ENCODE measurements at regions not wholly inside any gene's neighbourhood (a gene's known extent, or its start where the extent isn't known, plus 50 kb on each side); places are given as distances from the start of the nearest gene placed in this dataset.
"Not testable (repeated sequence)": the region's sequence is repeated elsewhere in the genome, so short reads cannot be mapped to it uniquely, and the experiment has no call there.

GRCh38 chr5:110851357-110851756, 112.5 kb downstream of the SLC25A46 start:
- Mint-ChIP-seq H3K27me3 (peaks cover 7% of the 10 kb centered on the region), H3K27ac (no peak overlapping the region), H3K4me1 (no peaks in the 10 kb centered on the region), H3K36me3 (ENCODE audit: low read depth) (no peaks in the 10 kb centered on the region), H3K9me3 (peaks cover 10% of the 10 kb centered on the region), H3K4me3 (no peak overlapping the region)
- ATAC-seq (no peak), DNase-seq (no peak)

DNA sequence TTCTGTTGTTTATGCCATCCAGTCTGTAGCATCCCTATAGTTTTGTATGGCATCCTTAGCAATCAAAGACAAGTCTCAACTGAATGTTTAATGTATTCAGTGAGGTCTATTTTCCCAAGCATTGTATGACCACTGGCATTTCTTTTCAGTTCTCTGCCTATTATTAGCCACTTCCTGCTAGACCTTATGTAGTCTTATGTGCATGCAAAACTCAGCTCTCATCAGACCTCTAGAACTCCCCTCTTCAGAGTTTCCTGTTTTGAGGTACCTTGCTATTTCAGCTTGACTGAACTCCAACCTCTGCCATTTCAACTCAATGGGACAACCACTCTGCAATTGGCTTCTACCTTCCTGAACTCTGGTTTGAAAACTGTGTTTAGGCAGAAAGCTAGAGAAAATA, 113.2 kb downstream of the SLC25A46 start:
- no peak for DNase-seq
- peaks cover 9% of the 10 kb centered on the region for H3K27me3 Mint-ChIP-seq
- H3K4me3 Mint-ChIP-seq: no peak overlapping the region
- peaks cover 10% of the 10 kb centered on the region for H3K9me3 Mint-ChIP-seq
- H3K27ac Mint-ChIP-seq: no peak overlapping the region
- H3K36me3 Mint-ChIP-seq (ENCODE audit: low read depth): no peaks in the 10 kb centered on the region
- no peak for ATAC-seq
- H3K4me1 Mint-ChIP-seq: no peaks in the 10 kb centered on the region

DNA sequence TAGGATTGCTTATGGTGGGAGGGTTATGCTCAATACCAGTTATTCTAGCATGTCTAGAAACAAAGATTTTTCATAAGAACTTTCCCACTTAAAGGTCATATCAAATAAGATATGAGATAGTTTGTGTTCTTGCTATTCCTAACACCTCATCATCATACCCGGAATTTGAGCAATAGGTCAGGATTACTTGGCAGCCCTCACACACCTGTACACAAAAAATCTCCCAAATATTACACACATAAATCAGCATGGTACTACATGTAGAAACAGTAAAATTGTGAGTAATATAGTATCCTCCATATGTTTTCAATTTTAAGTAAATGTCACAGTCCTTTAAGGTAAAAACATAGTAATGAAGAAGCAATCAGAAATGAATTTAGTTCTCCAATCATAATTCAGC, 113.7 kb downstream of the SLC25A46 start:
- Mint-ChIP-seq H3K27ac (no peak overlapping the region), H3K4me3 (no peak overlapping the region), H3K4me1 (no peaks in the 10 kb centered on the region), H3K9me3 (peaks cover 10% of the 10 kb centered on the region), H3K36me3 (ENCODE audit: low read depth) (no peaks in the 10 kb centered on the region), H3K27me3 (peaks cover 9% of the 10 kb centered on the region)
- DNase-seq (no peak), ATAC-seq (no peak)

DNA sequence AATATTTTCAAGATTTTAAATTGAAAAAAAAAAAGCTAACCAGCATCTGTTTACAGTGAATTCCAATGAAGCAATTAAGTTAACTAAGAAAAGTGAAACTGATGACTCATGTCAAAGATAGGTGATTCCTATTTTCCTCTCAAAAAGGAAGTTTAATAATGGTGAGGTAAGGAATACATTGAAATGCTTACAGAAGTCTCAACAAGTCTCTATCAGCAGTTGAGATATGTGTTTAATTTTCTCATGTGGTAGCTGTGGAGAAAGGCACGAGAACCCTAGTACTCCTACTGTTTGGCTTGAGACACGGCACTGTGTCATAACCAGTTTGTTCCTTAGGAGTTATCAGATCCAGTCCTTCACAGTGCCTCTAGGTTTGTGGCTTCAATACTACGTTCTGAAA, 114.5 kb downstream of the SLC25A46 start:
- Mint-ChIP-seq H3K27ac (no peak overlapping the region), H3K36me3 (ENCODE audit: low read depth) (no peaks in the 10 kb centered on the region), H3K4me3 (no peak overlapping the region), H3K27me3 (peaks cover 9% of the 10 kb centered on the region), H3K9me3 (peaks cover 10% of the 10 kb centered on the region), H3K4me1 (no peaks in the 10 kb centered on the region)
- ATAC-seq (no peak), DNase-seq (no peak)

- Mint-ChIP-seq H3K36me3 (ENCODE audit: low read depth) (no peaks in the 10 kb centered on the region), H3K4me3 (no peak overlapping the region), H3K4me1 (no peaks in the 10 kb centered on the region), H3K27me3 (peaks cover 9% of the 10 kb centered on the region), H3K27ac (no peak overlapping the region), H3K9me3 (peaks cover 7% of the 10 kb centered on the region)
- no peak for DNase-seq
- no peak for ATAC-seq
Observed at GRCh38 chr5:110854200-110854599, 115.4 kb downstream of the SLC25A46 start.

- H3K4me1 Mint-ChIP-seq: no peaks in the 10 kb centered on the region
- no peaks in the 10 kb centered on the region for H3K36me3 Mint-ChIP-seq (ENCODE audit: low read depth)
- H3K27ac Mint-ChIP-seq: no peak overlapping the region
- H3K27me3 Mint-ChIP-seq: peaks cover 9% of the 10 kb centered on the region
- H3K9me3 Mint-ChIP-seq: no peaks in the 10 kb centered on the region
- no peak overlapping the region for H3K4me3 Mint-ChIP-seq
- no peak for DNase-seq
- ATAC-seq: no peak
Observed at GRCh38 chr5:110855961-110856360, 117.2 kb downstream of the SLC25A46 start.

DNA sequence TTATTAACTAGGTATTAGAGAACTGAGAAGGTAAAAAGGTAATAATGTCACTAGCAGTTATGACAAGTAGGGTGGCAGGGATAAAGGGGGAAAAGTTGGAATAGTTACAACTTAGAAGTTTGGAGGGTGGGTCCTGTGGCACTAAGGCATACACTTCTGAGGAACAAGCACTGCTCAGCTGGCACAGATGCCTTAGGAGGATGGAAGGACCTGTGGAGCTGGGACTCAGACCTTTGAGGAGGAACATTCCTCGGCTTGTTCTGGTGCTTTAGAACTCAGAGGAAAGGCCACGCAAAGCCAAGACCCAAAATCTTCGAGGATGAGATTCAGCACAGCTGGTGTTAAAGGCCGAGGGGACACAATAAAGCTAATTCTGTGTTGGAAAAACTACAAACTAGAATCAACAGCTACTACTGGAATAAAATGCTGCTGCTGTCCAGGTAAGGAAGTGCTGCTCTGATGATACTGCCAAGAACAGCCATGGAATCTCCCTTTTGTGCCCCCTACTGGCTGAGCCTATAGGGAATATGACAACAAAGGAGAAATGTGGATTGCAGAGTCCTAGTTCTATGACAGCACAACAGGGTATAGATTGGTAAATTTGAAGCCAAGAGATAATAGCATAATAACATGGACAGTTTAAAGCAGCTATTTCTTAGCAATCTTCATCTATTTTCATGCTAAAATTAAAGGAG, 126.7 kb downstream of the SLC25A46 start:
- Mint-ChIP-seq H3K9me3 (no peaks in the 10 kb centered on the region), H3K27ac (no peak overlapping the region), H3K27me3 (no peaks in the 10 kb centered on the region), H3K4me1 (no peaks in the 10 kb centered on the region), H3K4me3 (no peak overlapping the region), H3K36me3 (ENCODE audit: low read depth) (no peaks in the 10 kb centered on the region)
- ATAC-seq (no peak), DNase-seq (peak; percentile 2)

GRCh38 chr5:110869927-110870326, 131.1 kb downstream of the SLC25A46 start:
- H3K4me1 Mint-ChIP-seq: no peaks in the 10 kb centered on the region
- no peak for ATAC-seq

DNA sequence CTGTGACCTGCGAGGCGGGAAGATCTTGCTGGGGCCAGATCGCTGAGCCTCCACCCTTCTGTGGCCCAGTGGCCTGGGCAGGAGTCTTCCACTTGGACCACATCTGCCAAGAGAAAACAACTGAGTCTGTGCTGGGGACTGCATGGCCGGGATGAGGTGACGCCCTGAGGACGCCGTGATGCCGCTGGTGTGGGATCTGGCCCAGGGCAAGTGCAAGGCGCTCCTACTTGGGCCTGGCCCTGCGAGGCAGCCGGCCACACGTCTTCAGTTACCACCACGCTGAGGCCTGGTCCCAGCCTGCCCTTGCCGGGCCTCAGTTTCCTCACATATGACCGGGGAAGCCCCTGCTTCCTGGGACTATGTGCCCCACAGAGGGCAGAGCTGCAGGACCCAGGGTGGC, 133.4 kb downstream of the SLC25A46 start:
- Mint-ChIP-seq H3K9me3 (no peaks in the 10 kb centered on the region), H3K4me3 (no peak overlapping the region), H3K36me3 (ENCODE audit: low read depth) (no peaks in the 10 kb centered on the region), H3K27me3 (no peaks in the 10 kb centered on the region), H3K4me1 (no peaks in the 10 kb centered on the region), H3K27ac (no peak overlapping the region)
- DNase-seq (no peak), ATAC-seq (no peak)

More at GRCh38 chr5:110869927-110870326, 131.1 kb downstream of the SLC25A46 start:
- Mint-ChIP-seq H3K27me3 (no peaks in the 10 kb centered on the region), H3K27ac (no peak overlapping the region), H3K36me3 (ENCODE audit: low read depth) (no peaks in the 10 kb centered on the region), H3K9me3 (no peaks in the 10 kb centered on the region), H3K4me3 (no peak overlapping the region)
- no peak for DNase-seq

DNA sequence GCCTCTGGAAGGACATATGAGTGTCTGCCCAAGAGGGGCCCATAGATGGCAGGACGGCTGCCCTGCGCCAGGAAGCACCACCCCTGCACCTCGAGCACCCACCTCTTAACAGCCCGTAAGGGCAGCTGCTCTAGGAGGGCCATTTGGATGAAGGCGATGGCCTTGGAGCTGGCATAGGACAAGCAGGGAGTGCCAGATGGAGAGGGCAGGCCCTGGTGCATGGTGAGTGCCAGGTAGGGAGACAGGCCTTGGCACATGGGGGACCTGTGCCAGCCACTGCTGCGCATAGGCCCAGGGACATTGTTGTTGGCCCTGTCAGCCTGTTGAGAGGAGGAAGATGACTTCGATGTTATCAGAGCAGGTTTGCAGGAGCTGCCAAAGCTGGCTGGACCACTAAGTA, 134.2 kb downstream of the SLC25A46 start:
- H3K27me3 Mint-ChIP-seq: no peaks in the 10 kb centered on the region
- DNase-seq (no peak), ATAC-seq (no peak)
- H3K4me3 Mint-ChIP-seq: no peak overlapping the region
- H3K4me1 Mint-ChIP-seq: no peaks in the 10 kb centered on the region
- H3K36me3 Mint-ChIP-seq (ENCODE audit: low read depth): no peaks in the 10 kb centered on the region
- no peaks in the 10 kb centered on the region for H3K9me3 Mint-ChIP-seq
- no peak overlapping the region for H3K27ac Mint-ChIP-seq

DNA sequence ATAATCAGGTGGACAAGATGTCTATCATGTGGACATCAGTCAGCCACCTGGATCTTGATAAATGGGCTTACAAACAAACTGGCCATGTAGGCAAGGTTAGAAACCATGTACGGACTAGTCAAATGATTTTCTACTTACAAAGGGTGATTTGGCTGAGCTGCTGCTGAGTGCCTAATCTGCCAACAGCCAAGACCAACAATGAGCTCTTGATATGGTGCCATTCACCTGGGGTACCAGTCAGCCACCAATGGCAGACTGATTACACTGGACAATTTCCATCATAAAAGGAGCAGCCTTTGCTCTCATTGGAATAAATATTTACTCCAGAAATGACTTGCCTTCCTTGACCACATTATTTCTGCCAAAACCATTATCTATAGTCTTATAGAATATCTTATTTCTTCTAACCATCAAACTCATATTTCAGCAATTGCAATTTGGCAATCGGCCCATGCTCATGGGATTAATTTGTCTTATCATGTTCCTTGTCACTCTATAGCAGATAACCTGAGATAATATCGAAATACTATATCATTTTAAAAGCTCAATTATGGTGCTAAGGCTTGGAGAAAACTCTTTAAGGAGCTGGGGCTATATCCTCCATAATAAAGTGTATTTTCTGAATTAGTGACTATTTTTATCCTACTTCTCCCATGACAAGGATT, 135.1 kb downstream of the SLC25A46 start:
- Mint-ChIP-seq H3K9me3 (no peaks in the 10 kb centered on the region), H3K4me1 (no peaks in the 10 kb centered on the region), H3K27ac (no peak overlapping the region), H3K36me3 (ENCODE audit: low read depth) (no peaks in the 10 kb centered on the region), H3K4me3 (no peak overlapping the region), H3K27me3 (no peaks in the 10 kb centered on the region)
- ATAC-seq (no peak), DNase-seq (no peak)

GRCh38 chr5:110875115-110875514, 136.3 kb downstream of the SLC25A46 start:
- not testable (repeated sequence) for DNase-seq; H3K9me3 Mint-ChIP-seq; H3K27me3 Mint-ChIP-seq; H3K4me1 Mint-ChIP-seq; H3K27ac Mint-ChIP-seq; ATAC-seq; H3K36me3 Mint-ChIP-seq (ENCODE audit: low read depth); H3K4me3 Mint-ChIP-seq

DNA sequence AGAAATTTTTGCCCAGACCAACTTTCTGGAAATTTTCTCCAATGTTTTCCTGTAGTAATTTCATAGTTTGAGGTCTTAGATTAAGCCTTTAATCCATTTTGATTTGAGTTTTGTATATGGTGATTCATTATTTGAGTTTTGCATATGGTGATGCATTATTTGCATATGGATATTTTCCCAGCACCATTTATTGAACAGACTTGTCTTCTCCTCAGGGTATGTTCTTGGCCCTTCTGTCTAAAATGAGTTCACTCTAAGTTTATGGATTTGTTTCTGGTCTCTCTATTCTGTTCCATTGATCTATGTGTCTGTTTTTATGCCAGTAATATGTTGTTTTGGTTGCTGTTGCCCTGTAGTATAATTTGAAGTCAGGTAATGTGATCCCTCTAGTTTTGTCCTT, 139.3 kb downstream of the SLC25A46 start:
- no peaks in the 10 kb centered on the region for H3K4me1 Mint-ChIP-seq
- DNase-seq (no peak), ATAC-seq (no peak)
- no peaks in the 10 kb centered on the region for H3K9me3 Mint-ChIP-seq
- no peaks in the 10 kb centered on the region for H3K27me3 Mint-ChIP-seq
- no peak overlapping the region for H3K4me3 Mint-ChIP-seq
- no peak overlapping the region for H3K27ac Mint-ChIP-seq
- H3K36me3 Mint-ChIP-seq (ENCODE audit: low read depth): no peaks in the 10 kb centered on the region

DNA sequence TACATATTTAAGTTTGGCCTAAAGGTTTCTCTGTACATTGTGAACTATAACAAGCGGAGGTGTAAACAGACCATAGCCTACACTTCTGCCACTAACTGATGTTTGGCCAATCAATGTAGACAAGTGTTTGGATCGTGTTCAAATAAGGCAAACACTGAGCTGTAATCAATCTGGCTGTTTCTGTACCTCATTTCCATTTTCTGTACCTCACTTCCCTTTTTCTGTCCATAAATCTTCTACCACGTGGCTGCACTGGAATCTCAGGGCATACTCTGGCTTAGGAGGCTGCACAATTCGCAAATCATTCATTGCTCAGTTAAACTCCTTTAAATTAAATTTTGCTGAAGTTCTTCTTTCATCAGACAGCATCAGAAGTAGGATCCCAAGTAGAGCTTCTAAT, 140.9 kb downstream of the SLC25A46 start:
- Mint-ChIP-seq H3K27me3 (no peaks in the 10 kb centered on the region), H3K4me1 (no peaks in the 10 kb centered on the region), H3K27ac (no peak overlapping the region), H3K4me3 (no peak overlapping the region), H3K36me3 (ENCODE audit: low read depth) (no peaks in the 10 kb centered on the region), H3K9me3 (no peaks in the 10 kb centered on the region)
- no peak for ATAC-seq
- no peak for DNase-seq

DNA sequence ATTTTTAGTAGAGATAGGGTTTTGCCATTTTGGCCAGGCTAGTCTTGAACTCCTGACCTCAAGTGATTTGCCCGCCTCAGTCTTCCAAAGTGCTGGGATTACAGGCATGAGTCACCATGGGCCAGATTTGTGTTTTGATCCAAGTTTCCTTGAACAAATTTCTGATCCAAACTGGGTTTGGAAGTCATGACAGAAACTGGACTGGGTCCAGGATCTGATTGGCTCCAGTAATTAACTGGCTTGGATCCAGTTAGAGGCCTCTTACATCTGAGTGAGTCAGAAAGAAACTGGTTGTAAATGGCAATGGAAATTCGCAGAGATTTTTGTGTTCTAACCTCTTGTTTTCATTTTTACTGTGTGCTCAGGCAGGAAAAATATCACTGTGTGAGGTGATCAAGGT, 141.6 kb downstream of the SLC25A46 start:
- Mint-ChIP-seq H3K9me3 (no peaks in the 10 kb centered on the region), H3K27me3 (no peaks in the 10 kb centered on the region), H3K4me3 (no peak overlapping the region), H3K36me3 (ENCODE audit: low read depth) (no peaks in the 10 kb centered on the region), H3K27ac (no peak overlapping the region), H3K4me1 (no peaks in the 10 kb centered on the region)
- no peak for ATAC-seq
- DNase-seq: no peak

Data from activated naive CD8-positive, alpha-beta T cell treated with anti-CD3 and anti-CD28 coated beads, Interleukin-2, amount 50 U/mL, for 24 hours (primary cell).